ENCODE measurements at regions not wholly inside any gene's neighbourhood (a gene's known extent, or its start where the extent isn't known, plus 50 kb on each side); places are given as distances from the start of the nearest gene placed in this dataset.

GRCh38 chr18:61619783-61620182 is 273.0 kb downstream of the RNF152 start:
- DNase-seq, result no peak
- H3K4me1 Mint-ChIP-seq (ENCODE audit: low read depth), result no peaks in the 10 kb centered on the region
- no peaks in the 10 kb centered on the region for H3K36me3 Mint-ChIP-seq (ENCODE audit: low read depth)
- no peak overlapping the region for H3K27ac Mint-ChIP-seq
- intact Hi-C loops (cut with micrococcal nuclease), result no loop called here
- H3K9me3 Mint-ChIP-seq, result no peaks in the 10 kb centered on the region
- H3K27me3 Mint-ChIP-seq (ENCODE audit: low read depth), result peaks cover 2% of the 10 kb centered on the region
- CTCF ChIA-PET, result interaction anchor here (1.0 kb wide), 1 partner anchor 511 kb away, joined by 3 read pairs; no protein-coding TSS in a partner anchor
- no peak overlapping the region for H3K4me3 Mint-ChIP-seq

GRCh38 chr18:61618816-61619215 is 274.0 kb downstream of the RNF152 start:
- no peak overlapping the region for H3K4me3 Mint-ChIP-seq
- H3K27me3 Mint-ChIP-seq (ENCODE audit: low read depth), result peaks cover 6% of the 10 kb centered on the region
- H3K27ac Mint-ChIP-seq, result no peak overlapping the region
- CTCF ChIA-PET, result no interaction called here
- intact Hi-C loops (cut with micrococcal nuclease), result no loop called here
- no peak for DNase-seq
- H3K9me3 Mint-ChIP-seq, result no peaks in the 10 kb centered on the region
- no peaks in the 10 kb centered on the region for H3K4me1 Mint-ChIP-seq (ENCODE audit: low read depth)
- H3K36me3 Mint-ChIP-seq (ENCODE audit: low read depth), result no peaks in the 10 kb centered on the region

- Mint-ChIP-seq H3K27me3 (ENCODE audit: low read depth) (peaks cover 10% of the 10 kb centered on the region), H3K27ac (no peak overlapping the region), H3K4me1 (ENCODE audit: low read depth) (no peaks in the 10 kb centered on the region), H3K4me3 (no peak overlapping the region), H3K36me3 (ENCODE audit: low read depth) (no peaks in the 10 kb centered on the region), H3K9me3 (no peaks in the 10 kb centered on the region)
- DNase-seq, result no peak
- intact Hi-C loops (cut with micrococcal nuclease), result no loop called here
- CTCF ChIA-PET, result no interaction called here
These were observed 276.6 kb downstream of the RNF152 start for GRCh38 chr18:61616111-61616610.

GRCh38 chr18:61612517-61612916 is 279.3 kb downstream of the CDH20 start:
- H3K27ac Mint-ChIP-seq, result no peak overlapping the region
- no peak for DNase-seq

GRCh38 chr18:61609131-61609530 is 275.9 kb downstream of the CDH20 start:
- H3K4me1 Mint-ChIP-seq (ENCODE audit: low read depth), result no peaks in the 10 kb centered on the region
- peaks cover 16% of the 10 kb centered on the region for H3K27me3 Mint-ChIP-seq (ENCODE audit: low read depth)
- H3K9me3 Mint-ChIP-seq, result no peaks in the 10 kb centered on the region
- H3K4me3 Mint-ChIP-seq, result no peak overlapping the region
- no peaks in the 10 kb centered on the region for H3K36me3 Mint-ChIP-seq (ENCODE audit: low read depth)
- H3K27ac Mint-ChIP-seq, result no peak overlapping the region
- no peak for DNase-seq
- CTCF ChIA-PET, result no interaction called here
- intact Hi-C loops (cut with micrococcal nuclease), result no loop called here

More at GRCh38 chr18:61612517-61612916, 279.3 kb downstream of the CDH20 start:
- H3K9me3 Mint-ChIP-seq, result no peaks in the 10 kb centered on the region
- CTCF ChIA-PET, result interaction anchor here (1.3 kb wide), 1 partner anchor 519 kb away, joined by 3 read pairs; no protein-coding TSS in a partner anchor
- peaks cover 7% of the 10 kb centered on the region for H3K27me3 Mint-ChIP-seq (ENCODE audit: low read depth)
- H3K4me1 Mint-ChIP-seq (ENCODE audit: low read depth), result no peaks in the 10 kb centered on the region
- H3K36me3 Mint-ChIP-seq (ENCODE audit: low read depth), result no peaks in the 10 kb centered on the region
- no peak overlapping the region for H3K4me3 Mint-ChIP-seq
- intact Hi-C loops (cut with micrococcal nuclease), result no loop called here

GRCh38 chr18:61608316-61608715 is 275.1 kb downstream of the CDH20 start:
- CTCF ChIA-PET, result no interaction called here
- H3K36me3 Mint-ChIP-seq (ENCODE audit: low read depth), result no peaks in the 10 kb centered on the region
- H3K27me3 Mint-ChIP-seq (ENCODE audit: low read depth), result peaks cover 19% of the 10 kb centered on the region
- H3K4me3 Mint-ChIP-seq, result no peak overlapping the region
- no peaks in the 10 kb centered on the region for H3K4me1 Mint-ChIP-seq (ENCODE audit: low read depth)
- H3K27ac Mint-ChIP-seq, result no peak overlapping the region
- no peaks in the 10 kb centered on the region for H3K9me3 Mint-ChIP-seq
- no peak for DNase-seq
- intact Hi-C loops (cut with micrococcal nuclease), result no loop called here

GRCh38 chr18:61607867-61608266 is 274.6 kb downstream of the CDH20 start:
- no peak for DNase-seq
- Mint-ChIP-seq H3K4me1 (ENCODE audit: low read depth) (no peaks in the 10 kb centered on the region), H3K4me3 (no peak overlapping the region), H3K27me3 (ENCODE audit: low read depth) (peaks cover 24% of the 10 kb centered on the region), H3K27ac (no peak overlapping the region), H3K36me3 (ENCODE audit: low read depth) (no peaks in the 10 kb centered on the region), H3K9me3 (no peaks in the 10 kb centered on the region)
- intact Hi-C loops (cut with micrococcal nuclease), result no loop called here
- CTCF ChIA-PET, result no interaction called here

- CTCF ChIA-PET, result no interaction called here
- no peak overlapping the region for H3K27ac Mint-ChIP-seq
These were observed 273.5 kb downstream of the CDH20 start for GRCh38 chr18:61606759-61607158.

GRCh38 chr18:61606068-61606660 is 272.9 kb downstream of the CDH20 start:
- Mint-ChIP-seq H3K9me3 (no peaks in the 10 kb centered on the region), H3K4me1 (ENCODE audit: low read depth) (no peaks in the 10 kb centered on the region), H3K27ac (no peak overlapping the region), H3K36me3 (ENCODE audit: low read depth) (no peaks in the 10 kb centered on the region), H3K4me3 (no peak overlapping the region), H3K27me3 (ENCODE audit: low read depth) (peaks cover 26% of the 10 kb centered on the region)
- no peak for DNase-seq
- CTCF ChIA-PET, result no interaction called here
- intact Hi-C loops (cut with micrococcal nuclease), result no loop called here

More at GRCh38 chr18:61606759-61607158, 273.5 kb downstream of the CDH20 start:
- no peak for DNase-seq
- H3K36me3 Mint-ChIP-seq (ENCODE audit: low read depth), result no peaks in the 10 kb centered on the region
- intact Hi-C loops (cut with micrococcal nuclease), result no loop called here
- H3K4me3 Mint-ChIP-seq, result no peak overlapping the region
- H3K9me3 Mint-ChIP-seq, result no peaks in the 10 kb centered on the region
- H3K4me1 Mint-ChIP-seq (ENCODE audit: low read depth), result no peaks in the 10 kb centered on the region
- H3K27me3 Mint-ChIP-seq (ENCODE audit: low read depth), result peaks cover 28% of the 10 kb centered on the region

- no peak for DNase-seq
- Mint-ChIP-seq H3K9me3 (no peaks in the 10 kb centered on the region), H3K27me3 (ENCODE audit: low read depth) (peaks cover 31% of the 10 kb centered on the region), H3K4me3 (no peak overlapping the region), H3K36me3 (ENCODE audit: low read depth) (no peaks in the 10 kb centered on the region), H3K27ac (no peak overlapping the region), H3K4me1 (ENCODE audit: low read depth) (no peaks in the 10 kb centered on the region)
- intact Hi-C loops (cut with micrococcal nuclease), result no loop called here
- CTCF ChIA-PET, result no interaction called here
These were observed 272.3 kb downstream of the CDH20 start for GRCh38 chr18:61605376-61606067.

All from activated naive CD4-positive, alpha-beta T cell treated with anti-CD3 and anti-CD28 coated beads for 36 hours (primary cell).